GM21619 (cell line): ENCODE measurements at regions not wholly inside any gene's neighbourhood (a gene's known extent, or its start where the extent isn't known, plus 50 kb on each side); places are given as distances from the start of the nearest gene placed in this dataset.
"Not testable (repeated sequence)": the region's sequence is repeated elsewhere in the genome, so short reads cannot be mapped to it uniquely, and the experiment has no call there.

ENCODE experiments used
- ATAC-seq: cut with Tn5 transposase; IDR thresholded peaks from one replicate; pipeline ENCODE4 v1.9.1; 2021; ENCODE audit not compliant: unreplicated experiment

DNA sequence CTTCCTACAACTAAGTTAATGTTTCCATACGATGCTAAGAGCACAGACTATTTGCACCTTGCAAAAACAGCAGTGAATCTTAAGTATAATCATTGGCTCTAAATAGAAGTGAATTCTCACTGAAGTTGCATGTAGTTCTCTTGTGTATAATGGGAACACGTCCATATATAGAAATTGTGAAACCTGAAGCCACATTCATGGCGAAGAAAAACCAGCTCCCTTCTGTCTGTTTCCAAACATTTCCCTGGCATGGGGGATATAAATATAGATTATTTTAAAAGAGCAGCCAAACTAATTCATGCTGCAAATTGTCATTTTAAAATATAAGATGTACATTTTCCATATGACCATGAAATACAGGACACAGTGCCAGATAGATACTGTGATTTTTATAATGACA lies 71.1 kb downstream of the TRAM1L1 start:
- ATAC-seq = no peak

DNA sequence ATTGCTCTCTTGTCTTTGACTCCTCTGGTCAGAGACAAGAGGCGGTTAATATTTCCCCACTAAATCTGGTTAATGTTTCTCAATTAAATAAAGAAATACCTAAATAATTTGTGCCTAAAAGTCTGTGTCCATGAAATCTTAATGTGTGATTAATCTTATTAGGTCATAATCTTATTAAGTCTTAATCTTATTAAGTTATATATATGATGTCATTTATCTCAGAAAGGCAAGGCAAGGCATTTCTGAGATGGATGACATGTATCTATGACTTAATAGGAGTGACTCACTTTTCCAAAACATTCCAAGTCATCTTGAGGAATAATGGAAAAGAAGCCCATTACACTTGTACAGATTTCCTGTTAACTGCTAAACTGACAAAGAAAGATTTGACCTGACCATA lies 74.7 kb downstream of the TRAM1L1 start:
- ATAC-seq = no peak

DNA sequence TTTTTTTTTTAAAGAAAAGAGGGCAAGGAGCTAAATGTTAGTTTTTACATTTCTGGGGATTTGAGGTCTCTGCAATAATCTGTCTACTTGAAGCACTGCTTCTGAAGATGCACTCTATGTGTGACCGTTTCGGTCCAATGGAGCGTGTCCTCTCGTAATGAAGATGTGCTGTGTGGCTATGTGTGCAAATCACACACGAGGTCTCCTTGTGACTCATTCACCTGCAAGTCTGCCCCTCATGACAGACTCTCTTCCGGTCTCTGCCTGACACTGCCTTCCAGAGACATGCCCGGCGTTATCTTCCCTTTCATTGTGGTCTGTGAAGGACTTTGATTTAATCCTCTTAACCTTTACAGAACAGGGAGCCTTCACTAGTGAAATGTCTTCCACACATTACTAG lies 84.3 kb downstream of the TRAM1L1 start:
- peak; percentile 87 for ATAC-seq

DNA sequence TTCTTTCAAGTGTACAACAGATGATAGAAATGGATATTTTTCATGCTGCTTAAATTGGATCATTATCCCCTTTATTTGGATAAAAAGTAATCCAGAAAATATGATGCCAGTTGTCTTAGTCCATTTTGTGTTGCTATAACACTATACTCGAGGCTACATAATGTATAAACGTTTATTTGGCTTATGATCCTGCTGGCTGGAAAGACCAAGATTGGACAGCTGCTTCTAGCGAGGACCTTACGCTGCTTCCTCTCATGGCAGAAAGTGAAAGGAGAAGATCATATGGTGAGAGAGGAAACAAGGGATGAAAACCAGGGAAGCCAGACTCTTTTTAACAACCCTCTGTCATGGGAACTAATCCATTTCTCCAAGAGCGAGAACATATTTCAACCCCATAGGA lies 102.7 kb downstream of the TRAM1L1 start:
- ATAC-seq = no peak

DNA sequence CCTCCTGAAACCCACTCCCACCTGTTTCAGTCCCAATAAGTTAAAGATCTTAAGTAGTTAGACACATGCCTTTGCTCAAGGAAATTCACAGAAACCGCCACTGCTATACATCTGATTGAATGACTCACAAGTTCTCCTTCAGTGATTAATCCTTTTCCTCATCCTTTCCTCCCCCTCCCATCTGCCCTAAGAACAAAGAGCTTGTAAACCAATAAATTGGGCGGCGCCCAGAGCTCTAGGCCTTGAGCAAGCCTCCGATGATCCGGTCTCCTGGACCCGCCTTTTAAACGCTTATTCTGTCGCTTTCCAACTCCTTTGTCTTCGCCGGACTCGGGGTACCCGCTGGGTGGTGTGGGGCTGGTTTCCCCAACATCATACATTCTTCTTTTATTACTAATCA lies 104.9 kb downstream of the TRAM1L1 start:
- ATAC-seq = not testable (repeated sequence)

DNA sequence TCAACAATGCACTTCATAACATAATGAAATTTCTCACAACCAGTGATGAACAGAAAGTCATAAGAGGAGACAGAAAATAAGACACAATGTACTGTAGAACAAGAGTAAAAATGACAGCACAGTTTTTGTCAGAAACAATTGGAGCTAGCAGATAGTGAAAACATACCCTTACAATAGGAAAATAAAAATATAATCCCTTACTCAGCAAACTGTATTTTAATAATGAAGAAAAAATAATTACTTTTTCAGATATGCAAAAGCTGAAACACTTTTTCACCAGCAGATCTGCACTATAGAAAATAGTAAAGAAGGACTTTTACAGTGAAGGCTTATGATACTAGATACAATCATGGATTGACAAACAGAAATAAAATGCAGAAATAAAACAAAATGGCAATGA lies 126.3 kb downstream of the TRAM1L1 start:
- ATAC-seq = no peak

DNA sequence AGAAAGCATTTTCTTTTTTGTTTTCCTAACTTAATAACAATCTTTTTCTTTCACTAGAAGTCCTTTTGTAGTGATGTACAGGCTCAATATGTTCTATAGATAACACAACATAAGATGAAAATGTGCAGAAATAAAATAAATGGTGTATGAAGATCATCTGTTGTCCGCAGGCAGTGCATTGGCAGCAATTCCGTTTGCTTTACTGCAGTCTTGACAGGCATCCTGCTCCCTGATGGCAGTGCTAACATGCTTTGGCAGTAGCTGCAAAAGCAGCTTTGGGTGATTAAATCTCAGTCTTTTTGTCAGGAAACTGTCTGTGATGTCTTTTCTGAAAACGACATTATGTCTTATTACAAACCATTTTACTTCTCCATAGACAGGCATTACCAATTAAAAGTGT lies 131.4 kb downstream of the TRAM1L1 start:
- ATAC-seq = no peak

DNA sequence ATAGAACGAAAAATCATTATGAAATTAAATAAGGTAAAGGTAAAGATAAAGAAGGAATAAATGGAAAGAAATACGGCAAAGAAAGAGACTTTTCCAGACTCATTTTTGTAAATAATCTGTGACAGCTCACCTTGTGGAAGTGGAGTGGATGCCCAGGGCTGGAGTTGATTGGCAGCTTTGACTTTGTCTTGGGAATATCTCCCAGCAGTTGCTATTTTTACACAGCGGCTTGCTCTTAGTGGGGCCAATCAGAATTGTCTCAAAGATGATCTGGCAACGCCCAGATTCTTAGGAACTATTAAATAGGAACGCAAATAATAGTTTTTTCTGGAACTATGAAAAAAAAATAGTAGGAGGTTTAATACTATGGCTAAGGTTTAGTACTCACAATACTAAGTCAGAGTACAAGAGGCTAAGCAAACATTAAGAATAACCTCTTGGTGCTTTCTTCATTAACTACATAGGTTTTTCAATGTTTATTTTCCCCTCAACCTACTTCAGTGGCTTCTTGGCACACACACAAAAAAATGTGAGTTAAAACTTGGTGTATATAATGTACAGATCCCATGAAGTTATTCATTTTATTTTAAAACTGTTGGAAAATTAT lies 132.7 kb downstream of the TRAM1L1 start:
- no peak for ATAC-seq

DNA sequence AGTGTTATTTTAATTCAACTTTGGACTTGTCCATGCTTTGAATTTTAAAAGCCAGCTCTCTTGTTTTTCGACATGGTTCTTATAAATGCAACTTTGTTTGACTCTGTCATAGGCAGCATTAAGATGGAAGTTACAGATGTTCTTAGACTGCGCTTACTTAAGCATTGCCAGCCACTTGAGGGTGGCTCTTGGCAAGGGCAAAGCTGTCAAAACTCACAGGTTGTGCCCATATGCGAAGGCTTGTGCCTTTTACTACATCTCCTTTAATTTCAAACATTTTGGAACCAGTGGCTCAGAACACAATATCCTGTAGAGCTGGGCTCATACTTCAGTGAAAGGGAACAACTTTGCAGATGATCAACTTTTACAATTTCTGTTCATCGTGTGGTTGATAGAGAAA lies 135.5 kb downstream of the TRAM1L1 start:
- ATAC-seq = no peak

DNA sequence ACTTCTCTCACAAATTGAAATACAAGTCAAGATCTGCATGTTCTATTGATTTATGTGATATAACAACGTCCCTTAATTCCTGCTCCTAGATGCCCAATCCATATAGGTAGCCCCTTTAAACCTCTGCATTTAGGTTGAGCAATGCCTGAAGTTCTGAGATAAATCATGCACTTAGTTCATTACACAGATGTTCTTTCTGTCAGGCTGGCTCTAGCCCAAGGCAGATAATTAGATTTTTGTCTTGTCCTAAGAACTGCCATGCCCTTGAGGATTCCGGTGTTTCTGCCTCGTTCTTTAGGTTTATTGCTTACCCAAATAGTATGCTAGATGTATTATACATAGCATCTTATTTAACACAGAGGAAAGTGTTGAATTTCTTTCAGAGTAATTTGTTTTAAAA lies 143.1 kb downstream of the TRAM1L1 start:
- ATAC-seq = no peak

DNA sequence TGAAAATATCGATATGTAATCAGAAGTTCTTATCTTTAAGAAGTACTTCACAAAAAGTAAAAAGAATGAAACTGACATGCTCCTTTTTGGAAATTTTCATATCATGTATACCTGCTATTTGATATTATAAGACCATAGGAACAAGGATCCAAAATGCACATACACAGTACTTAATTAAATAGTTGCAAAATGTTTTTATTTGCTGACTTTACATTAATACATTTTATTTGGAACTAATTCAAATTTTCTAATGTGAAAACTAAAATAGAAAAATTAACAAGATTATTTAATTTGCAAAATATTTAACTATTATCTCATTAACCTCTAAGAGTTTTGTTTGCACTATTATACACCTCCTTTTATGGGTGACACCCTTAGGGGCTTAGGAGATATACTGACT lies 155.0 kb downstream of the TRAM1L1 start:
- ATAC-seq = no peak

DNA sequence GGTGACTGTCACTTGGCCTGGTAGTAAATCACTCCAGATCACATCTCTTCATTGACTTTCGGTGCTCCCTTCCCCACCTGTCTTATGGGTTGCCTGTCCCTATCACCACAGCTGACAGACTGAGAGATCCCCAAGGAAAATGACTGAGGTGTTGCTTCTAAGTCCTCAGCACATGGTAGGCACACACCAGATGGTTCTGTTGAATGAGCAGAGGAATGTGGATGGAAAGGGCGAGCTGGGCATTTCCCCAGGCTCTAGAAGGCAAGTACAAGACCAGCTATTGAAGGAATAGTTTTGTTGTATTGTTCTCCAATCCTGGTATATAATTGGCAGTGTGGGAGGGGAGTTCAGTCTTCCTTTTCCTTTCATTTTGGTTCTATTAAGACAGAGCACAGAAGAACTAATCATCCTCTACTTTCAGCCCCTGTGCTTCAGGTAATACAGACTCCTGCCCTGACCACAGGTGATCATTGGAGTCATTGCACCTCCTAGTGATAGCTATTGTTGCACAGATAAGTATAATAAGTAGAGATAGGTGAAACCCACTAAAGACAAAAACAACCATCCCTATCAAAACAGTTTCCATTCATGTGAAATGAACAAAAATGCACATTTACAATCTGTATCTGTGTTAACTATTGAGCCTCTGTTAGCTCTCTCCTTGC lies 158.6 kb downstream of the TRAM1L1 start:
- no peak for ATAC-seq

DNA sequence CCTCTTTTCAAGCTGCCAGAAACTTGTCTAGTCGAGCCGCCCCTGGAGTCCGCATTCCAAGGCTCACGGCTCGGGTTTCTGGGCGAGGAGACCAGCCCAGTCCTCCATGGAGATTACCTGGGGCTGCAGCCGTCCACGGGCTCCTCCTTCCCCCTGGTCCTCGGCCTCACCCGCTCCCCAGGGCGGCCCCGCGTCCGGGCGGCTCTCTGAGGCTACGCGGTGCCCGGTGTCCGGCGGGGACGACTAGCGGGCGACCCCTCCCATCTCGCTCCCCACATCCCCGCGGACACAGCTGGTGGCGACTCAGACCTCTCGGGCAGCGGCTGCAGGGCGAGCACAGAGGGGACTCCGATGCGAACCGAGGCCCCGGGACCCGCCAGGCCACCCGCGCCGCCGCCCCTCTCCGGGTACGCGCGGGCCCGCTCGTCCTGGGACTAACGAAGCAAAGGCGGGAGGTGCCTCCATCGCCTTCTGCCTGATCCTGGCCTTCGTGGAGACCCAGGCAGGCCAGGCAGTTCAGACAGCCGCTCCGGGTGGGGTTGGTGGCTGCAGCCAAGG lies 159.4 kb downstream of the TRAM1L1 start:
- no peak for ATAC-seq

DNA sequence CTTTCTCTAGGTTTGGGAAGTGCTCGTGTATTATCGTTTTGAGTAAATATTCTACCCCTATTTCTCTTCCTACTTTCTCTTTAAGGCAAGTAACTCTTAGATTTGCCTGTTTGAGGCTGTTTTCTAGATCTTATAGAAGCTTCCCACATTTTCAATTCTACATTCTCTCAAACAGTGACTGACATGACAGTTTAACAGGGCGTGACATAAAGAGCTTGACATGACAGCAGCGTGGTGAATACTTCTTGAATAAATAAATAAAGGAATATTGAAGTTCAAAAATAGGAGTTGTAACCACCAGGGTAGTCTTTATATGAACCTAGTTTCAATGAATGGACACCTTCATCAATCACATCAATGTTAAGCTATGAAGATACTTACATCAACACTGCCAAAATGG lies 162.0 kb downstream of the TRAM1L1 start:
- ATAC-seq = no peak

DNA sequence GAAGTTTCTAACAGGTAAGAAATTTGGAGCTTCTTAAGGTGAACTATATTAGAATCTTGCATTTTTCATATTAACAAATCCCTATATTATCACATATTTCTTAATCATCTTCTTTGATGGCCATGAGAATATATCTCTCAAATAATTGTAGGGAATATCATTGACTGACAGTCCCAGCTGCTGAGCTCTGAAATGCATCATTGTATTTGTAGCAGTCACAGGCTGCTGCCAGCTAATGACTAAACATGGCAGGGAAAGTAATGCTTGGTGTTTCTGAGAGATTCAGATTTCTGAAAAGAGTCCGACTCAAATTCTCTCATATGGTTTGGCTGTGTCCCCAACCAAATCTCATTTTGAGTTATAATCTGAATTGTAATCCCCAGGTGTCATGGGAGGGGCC lies 171.9 kb downstream of the TRAM1L1 start:
- ATAC-seq = no peak

DNA sequence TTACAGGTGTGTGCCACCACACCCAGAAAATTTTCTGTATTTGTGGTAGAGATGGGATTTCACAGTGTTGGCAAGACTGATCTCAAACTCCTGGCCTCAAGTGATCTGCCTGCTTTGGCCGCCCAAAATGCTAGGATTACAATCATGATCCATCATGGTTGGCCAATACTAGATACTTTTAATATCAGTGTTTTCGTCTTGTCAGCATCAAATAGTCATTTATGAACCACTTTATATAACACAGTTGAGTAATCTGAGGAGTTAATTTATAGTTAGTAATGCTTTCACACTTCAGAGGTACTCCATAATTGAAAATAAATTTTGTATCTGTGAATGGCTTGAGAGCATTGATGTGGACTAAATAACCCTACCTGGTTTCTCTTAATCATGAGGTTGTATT lies 178.6 kb downstream of the TRAM1L1 start:
- no peak for ATAC-seq

DNA sequence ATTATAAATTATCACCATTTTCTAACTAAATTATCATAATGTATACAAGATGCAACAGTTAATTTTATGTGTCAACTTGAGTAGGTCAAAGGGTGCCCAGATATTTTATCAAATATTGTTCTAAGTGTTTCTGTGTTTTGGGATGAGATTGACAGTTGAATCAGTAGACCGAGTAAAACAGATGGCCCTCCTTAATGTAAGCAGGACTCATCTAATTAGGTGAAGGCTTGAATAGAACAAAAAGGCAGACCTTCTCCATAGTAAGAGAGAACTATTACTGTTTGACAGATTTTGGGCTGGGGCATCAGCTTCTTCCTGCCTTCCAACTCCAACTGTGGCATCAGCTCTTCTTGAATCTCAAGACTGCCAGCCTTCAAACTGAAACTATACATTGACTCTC lies 185.8 kb downstream of the TRAM1L1 start:
- ATAC-seq = no peak

DNA sequence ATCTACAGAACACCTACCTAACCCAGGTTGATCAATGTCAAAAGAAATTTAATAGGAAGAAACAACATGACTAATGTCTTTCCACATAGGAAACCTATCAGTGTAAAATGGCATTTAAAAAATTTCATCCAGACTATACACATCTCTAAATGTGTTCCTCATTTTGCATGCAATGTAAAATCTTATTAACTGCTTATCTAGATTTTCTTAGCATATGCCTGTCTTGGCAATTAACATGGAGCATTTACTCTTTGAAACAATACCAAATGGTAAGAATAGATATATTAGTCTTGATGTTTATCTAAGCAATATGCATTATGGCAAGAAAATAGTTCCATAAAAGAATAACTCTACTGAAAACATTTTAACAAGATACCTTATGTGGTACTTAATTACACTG lies 199.8 kb downstream of the TRAM1L1 start:
- no peak for ATAC-seq

DNA sequence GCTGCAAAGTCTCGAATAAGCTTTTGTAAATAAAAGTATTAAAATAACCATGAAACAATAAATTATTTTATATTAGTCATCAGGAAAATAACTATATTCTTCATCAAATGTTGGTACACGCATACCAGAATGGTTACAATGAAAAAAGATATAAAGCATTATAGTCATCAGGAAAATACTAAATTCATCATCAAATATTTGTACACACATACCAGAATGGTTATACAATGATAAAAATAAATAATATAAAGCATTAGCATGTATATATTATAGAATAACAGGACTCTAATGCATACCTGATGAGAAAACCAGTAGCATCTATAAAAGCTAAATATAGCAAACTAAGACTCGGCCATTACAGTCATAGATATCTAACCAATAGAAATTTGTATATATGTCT lies 202.9 kb downstream of the TRAM1L1 start:
- no peak for ATAC-seq

DNA sequence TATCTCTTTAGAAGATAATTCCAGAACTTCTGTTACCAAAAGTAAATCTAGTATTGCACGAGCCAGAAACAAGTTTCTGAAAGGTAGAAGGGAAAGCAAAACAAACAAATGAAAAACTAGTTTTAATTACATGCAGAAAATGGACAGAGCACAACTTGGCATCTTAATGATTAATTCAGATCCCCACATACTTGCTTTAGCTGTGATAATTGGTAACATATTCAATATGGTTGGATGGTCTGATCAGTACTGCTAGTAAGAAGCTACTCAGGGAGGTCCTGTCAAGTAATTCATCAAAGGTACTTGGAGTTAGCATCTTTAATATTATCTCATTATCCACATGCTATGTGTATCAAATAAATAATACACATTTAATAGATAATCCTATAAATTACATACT lies 204.3 kb downstream of the TRAM1L1 start:
- ATAC-seq = peak; percentile 72

DNA sequence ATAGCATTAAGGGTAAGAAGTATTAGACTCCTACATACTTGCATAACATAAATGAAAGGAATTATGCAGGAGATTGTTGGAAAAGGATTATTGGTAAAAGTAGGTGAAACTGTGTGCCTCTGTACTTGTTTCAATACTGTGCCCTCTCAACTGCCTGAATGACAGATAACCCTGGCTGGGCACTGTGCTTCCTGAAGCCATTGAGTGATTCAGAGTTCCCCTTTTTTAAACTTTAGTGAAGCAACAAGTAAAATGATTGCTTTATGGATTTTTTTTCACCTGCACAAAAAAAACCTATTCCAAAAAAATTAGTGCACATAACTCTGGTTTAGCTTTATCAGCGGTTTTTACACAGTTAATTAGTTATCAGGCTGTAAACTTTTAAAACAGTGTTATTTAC lies 204.8 kb downstream of the TRAM1L1 start:
- ATAC-seq = no peak

DNA sequence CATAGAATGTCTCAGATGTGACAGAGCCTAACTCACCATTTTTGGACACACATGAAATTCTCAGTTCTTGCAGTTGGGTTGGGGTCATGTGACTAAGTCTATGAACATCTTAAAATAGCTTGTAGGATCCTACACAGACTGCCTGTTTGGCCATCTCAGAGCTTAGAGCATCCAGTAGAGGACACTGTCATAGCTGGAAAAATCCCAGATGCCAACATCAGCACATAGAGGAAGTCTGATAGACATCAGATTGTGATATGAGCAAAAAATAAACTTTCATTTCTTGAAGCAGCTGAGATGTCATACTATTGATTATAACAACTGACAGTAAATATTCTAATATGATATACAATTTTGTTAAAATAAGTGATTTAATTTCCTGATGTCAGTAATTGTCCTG lies 207.1 kb downstream of the TRAM1L1 start:
- ATAC-seq = no peak

DNA sequence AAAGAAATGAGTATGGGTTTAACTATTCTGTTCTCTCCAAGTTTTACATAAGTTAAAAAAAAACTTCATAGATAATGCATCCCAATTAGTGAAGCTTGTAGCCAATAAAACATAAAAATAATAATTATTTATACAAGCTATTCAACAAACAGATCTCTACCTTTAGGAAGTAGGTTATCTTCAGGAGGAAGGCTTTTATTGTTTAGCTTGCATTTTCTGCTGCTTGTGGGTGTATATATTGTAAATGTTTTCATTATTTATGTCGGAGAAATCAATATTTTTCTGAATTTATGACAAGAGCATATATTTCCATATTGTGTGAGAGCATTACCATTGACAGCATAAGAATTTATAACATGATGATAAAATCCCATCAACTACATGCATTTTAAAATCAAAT lies 208.3 kb downstream of the TRAM1L1 start:
- ATAC-seq = no peak
